ENCODE measurements at regions not wholly inside any gene's neighbourhood (a gene's known extent, or its start where the extent isn't known, plus 50 kb on each side); places are given as distances from the start of the nearest gene placed in this dataset.

GRCh38 chr16:22628994-22629393 lies 118.3 kb downstream of the NPIPB5 start:
- no peak for TF ChIP-seq CTCF (IDR thresholded peaks at IDR 0.05)
- no peak for TF ChIP-seq POLR2A (IDR thresholded peaks at IDR 0.05)
- no peak for TF ChIP-seq EP300 (IDR thresholded peaks at IDR 0.05)
